Ishikawa (cell line): ENCODE measurements at regions not wholly inside any gene's neighbourhood (a gene's known extent, or its start where the extent isn't known, plus 50 kb on each side); places are given as distances from the start of the nearest gene placed in this dataset.

ENCODE experiments used
- CEBPB ChIP-seq: IDR thresholded peaks from 2 replicates; pipeline ENCODE4 v1.6.1; 2012
- CREB1 ChIP-seq: IDR thresholded peaks from 2 replicates; pipeline ENCODE4 v1.6.1; 2012; ENCODE audit warnings: low read depth
- EGR1 ChIP-seq: IDR thresholded peaks from 2 replicates; pipeline ENCODE4 v1.6.1; 2012
- EP300 ChIP-seq: IDR thresholded peaks from 2 replicates; pipeline ENCODE4 v1.6.1; 2012; ENCODE audit warnings: borderline replicate concordance
- FOXM1 ChIP-seq: IDR thresholded peaks from 2 replicates; pipeline ENCODE4 v1.6.1; 2012; ENCODE audit warnings: low read depth, borderline replicate concordance
- NFIC ChIP-seq: IDR thresholded peaks from 2 replicates; pipeline ENCODE4 v1.6.1; 2012
- RAD21 ChIP-seq: IDR thresholded peaks from 2 replicates; pipeline ENCODE4 v1.6.1; 2012; ENCODE audit warnings: low read depth
- TAF1 ChIP-seq: IDR thresholded peaks from 2 replicates; pipeline ENCODE4 v1.6.1; 2012; ENCODE audit warnings: low read depth, mild to moderate bottlenecking
- TCF12 ChIP-seq: IDR thresholded peaks from 2 replicates; pipeline ENCODE4 v1.6.1; 2012; ENCODE audit warnings: low read depth
- TEAD4 ChIP-seq: IDR thresholded peaks from 2 replicates; pipeline ENCODE4 v1.6.1; 2012
- YY1 ChIP-seq: IDR thresholded peaks from 2 replicates; pipeline ENCODE4 v1.6.1; 2012; ENCODE audit warnings: low read depth
- TF ChIP-seq, protein P1 (sequence below): IDR thresholded peaks from 2 replicates; pipeline ENCODE4 v1.6.1; 2012; ENCODE audit warnings: low read depth, mild to moderate bottlenecking
- TF ChIP-seq, protein P2 (sequence below): IDR thresholded peaks from 2 replicates; pipeline ENCODE4 v1.6.1; 2012

DNA sequence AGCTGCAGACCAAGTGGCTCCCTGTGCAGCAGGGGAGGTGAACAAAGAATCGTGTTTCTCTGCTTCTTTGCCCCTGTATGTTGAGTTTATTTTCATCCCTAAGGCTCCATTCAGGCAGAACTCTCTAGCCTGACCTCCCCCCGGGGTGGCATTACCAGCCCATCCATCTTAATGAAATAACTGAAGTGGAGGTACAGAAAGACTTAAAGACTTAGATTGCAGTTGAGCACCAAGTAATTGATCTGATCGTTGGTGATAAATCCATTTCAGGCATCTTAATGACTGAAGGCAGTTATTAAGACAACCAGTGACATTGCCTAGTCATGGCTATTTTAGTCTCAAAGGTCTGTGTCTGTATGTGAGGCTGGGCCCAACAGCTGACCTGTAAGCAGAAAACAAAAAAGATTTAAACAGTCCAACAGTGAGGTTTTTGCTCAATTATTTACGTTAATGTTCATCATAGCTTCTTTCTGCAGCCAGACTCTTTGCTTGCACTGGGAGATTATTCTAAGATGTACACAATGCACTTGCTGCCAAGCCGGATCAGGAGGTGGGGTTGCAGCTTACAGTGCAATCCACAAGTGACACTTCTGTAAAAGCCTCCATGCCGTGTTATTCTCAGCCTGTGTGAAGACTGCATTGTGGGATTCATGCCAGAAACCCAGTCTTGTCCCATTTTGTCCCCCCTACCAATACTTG is 363.0 kb upstream of the DUSP10 start:
- no peak for TF ChIP-seq TCF12
- no peak for TF ChIP-seq YY1
- TF ChIP-seq, protein P1, sequence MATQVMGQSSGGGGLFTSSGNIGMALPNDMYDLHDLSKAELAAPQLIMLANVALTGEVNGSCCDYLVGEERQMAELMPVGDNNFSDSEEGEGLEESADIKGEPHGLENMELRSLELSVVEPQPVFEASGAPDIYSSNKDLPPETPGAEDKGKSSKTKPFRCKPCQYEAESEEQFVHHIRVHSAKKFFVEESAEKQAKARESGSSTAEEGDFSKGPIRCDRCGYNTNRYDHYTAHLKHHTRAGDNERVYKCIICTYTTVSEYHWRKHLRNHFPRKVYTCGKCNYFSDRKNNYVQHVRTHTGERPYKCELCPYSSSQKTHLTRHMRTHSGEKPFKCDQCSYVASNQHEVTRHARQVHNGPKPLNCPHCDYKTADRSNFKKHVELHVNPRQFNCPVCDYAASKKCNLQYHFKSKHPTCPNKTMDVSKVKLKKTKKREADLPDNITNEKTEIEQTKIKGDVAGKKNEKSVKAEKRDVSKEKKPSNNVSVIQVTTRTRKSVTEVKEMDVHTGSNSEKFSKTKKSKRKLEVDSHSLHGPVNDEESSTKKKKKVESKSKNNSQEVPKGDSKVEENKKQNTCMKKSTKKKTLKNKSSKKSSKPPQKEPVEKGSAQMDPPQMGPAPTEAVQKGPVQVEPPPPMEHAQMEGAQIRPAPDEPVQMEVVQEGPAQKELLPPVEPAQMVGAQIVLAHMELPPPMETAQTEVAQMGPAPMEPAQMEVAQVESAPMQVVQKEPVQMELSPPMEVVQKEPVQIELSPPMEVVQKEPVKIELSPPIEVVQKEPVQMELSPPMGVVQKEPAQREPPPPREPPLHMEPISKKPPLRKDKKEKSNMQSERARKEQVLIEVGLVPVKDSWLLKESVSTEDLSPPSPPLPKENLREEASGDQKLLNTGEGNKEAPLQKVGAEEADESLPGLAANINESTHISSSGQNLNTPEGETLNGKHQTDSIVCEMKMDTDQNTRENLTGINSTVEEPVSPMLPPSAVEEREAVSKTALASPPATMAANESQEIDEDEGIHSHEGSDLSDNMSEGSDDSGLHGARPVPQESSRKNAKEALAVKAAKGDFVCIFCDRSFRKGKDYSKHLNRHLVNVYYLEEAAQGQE = no peak
- TF ChIP-seq EP300 = no peak
- no peak for TF ChIP-seq NFIC
- TF ChIP-seq CEBPB = no peak
- TF ChIP-seq CREB1 = no peak
- no peak for TF ChIP-seq EGR1
- TF ChIP-seq RAD21 = no peak
- no peak for TF ChIP-seq TAF1
- TF ChIP-seq, protein P2, sequence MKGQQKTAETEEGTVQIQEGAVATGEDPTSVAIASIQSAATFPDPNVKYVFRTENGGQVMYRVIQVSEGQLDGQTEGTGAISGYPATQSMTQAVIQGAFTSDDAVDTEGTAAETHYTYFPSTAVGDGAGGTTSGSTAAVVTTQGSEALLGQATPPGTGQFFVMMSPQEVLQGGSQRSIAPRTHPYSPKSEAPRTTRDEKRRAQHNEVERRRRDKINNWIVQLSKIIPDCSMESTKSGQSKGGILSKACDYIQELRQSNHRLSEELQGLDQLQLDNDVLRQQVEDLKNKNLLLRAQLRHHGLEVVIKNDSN = no peak
- TF ChIP-seq FOXM1 = no peak
- no peak for TF ChIP-seq TEAD4
